Hepatocyte (in vitro differentiated cells): ENCODE measurements at regions not wholly inside any gene's neighbourhood (a gene's known extent, or its start where the extent isn't known, plus 50 kb on each side); places are given as distances from the start of the nearest gene placed in this dataset.

Experiments
- DNase-seq: peaks from one replicate; pipeline ENCODE4 v3.0.0-alpha.2; 2016; ENCODE audit warnings: low spot score
- H2AFZ ChIP-seq: fragments of 200-600 bp; sonication (generic); 2 replicates; pipeline ENCODE4 v1.6.0; 2016; ENCODE audit warnings: antibody characterized with exemption, mild to moderate bottlenecking
- H3K27ac ChIP-seq: fragments of 200-600 bp; sonication (generic); 2 replicates; pipeline ENCODE4 v1.5.1; 2016; ENCODE audit warnings: mild to moderate bottlenecking
- H3K27me3 ChIP-seq: fragments of 200-600 bp; sonication (generic); 2 replicates; pipeline ENCODE4 v1.6.1; 2016
- H3K36me3 ChIP-seq: fragments of 200-600 bp; sonication (generic); replicated peaks from 2 replicates; pipeline ENCODE4 v1.5.1; 2016; ENCODE audit warnings: low read depth; ENCODE audit not compliant: insufficient read depth
- H3K4me1 ChIP-seq: fragments of 200-600 bp; sonication (generic); 2 replicates; pipeline ENCODE4 v1.5.1; 2016; ENCODE audit warnings: mild to moderate bottlenecking, moderate library complexity; ENCODE audit not compliant: insufficient read depth
- H3K4me2 ChIP-seq: fragments of 200-600 bp; sonication (generic); 2 replicates; pipeline ENCODE4 v1.6.0; 2016
- H3K4me3 ChIP-seq: fragments of 200-600 bp; sonication (generic); 2 replicates; pipeline ENCODE4 v1.5.1; 2016; ENCODE audit warnings: mild to moderate bottlenecking
- H3K79me2 ChIP-seq: fragments of 200-600 bp; sonication (generic); 2 replicates; pipeline ENCODE4 v1.6.0; 2017; ENCODE audit warnings: mild to moderate bottlenecking
- H3K9me2 ChIP-seq: fragments of 200-600 bp; sonication (generic); replicated peaks from 2 replicates; pipeline ENCODE4 v1.6.0; 2017; ENCODE audit warnings: mild to moderate bottlenecking; ENCODE audit not compliant: insufficient read depth
- H3K9me3 ChIP-seq: fragments of 200-600 bp; sonication (generic); 2 replicates; pipeline ENCODE4 v1.5.1; 2016; ENCODE audit warnings: low read depth, mild to moderate bottlenecking
- H4K20me1 ChIP-seq: fragments of 200-600 bp; sonication (generic); 2 replicates; pipeline ENCODE4 v1.6.0; 2016; ENCODE audit warnings: mild to moderate bottlenecking; ENCODE audit not compliant: insufficient read depth, poor library complexity, severe bottlenecking
- EZH2 ChIP-seq: fragments of 200-600 bp; sonication (generic); IDR thresholded peaks from 2 replicates; pipeline ENCODE4 v1.6.1; 2016; ENCODE audit warnings: antibody characterized with exemption, mild to moderate bottlenecking, borderline replicate concordance
- EZH2phosphoT487 ChIP-seq: fragments of 200-600 bp; sonication (generic); IDR thresholded peaks from one replicate; pipeline ENCODE4 v1.6.1; 2018; ENCODE audit warnings: antibody characterized with exemption, mild to moderate bottlenecking, low read depth, moderate library complexity; ENCODE audit not compliant: unreplicated experiment, severe bottlenecking
- WGBS: methylation state at CpG from one replicate; pipeline ENCODE4 v1.1.6; 2016; ENCODE audit warnings: low lambda C conversion rate; ENCODE audit errors: missing lambda C conversion rate; 5-methylcytosine and 5-hydroxymethylcytosine counted together
- TF ChIP-seq, protein P1 (sequence below): fragments of 200-600 bp; sonication (generic); IDR thresholded peaks from 2 replicates; pipeline ENCODE4 v1.5.1; 2016; ENCODE audit warnings: antibody characterized with exemption, mild to moderate bottlenecking; ENCODE audit not compliant: poor library complexity

DNA sequence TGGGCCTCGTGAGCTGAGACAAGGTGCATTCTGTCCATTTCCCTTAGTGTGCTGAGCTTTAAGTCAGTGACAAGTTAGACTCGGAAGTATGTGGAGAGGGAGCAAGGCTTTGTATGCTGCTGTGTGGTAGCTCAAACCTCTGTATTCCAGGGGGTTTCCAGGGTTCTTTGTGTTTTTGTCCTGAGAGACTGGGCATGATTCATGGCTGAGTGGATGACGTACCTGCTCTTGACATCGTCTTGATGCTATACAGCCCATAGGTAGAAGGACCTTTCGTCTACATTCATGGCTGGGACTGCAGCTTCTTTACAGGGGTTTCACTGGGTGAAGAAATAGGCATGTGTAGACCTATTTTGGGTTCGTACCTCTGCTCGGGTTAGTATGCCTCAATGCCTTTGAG is 162.7 kb upstream of the WDR1 start:
- peak overlapping the region; percentile 40 for H3K27ac ChIP-seq
- 84% methylated on average over 7 of the region's 7 CpGs for WGBS
- peak; percentile 15 for DNase-seq

DNA sequence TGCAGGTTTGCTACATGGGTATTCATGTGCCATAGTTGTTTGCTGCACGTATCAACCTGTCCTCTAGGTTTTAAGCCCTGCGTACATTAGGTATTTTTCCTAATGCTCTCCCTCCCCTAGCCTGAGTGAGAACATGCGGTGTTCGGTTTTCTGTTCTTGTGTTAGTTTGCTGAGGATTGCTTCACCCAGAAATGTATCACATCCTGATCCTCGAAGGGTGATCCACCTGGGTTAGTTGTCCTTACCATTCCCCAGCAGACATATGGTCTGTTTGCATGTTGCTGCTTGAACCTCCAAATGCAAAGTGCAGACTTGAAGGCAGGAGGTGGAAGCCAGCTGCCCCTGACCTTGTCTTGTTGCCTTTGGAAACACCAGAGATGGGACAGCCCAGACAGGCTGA is 161.5 kb upstream of the WDR1 start:
- Histone ChIP-seq H3K4me1 (no peaks in the 10 kb centered on the region), H3K4me3 (no peak overlapping the region), H3K4me2 (no peak overlapping the region), H3K79me2 (no peaks in the 10 kb centered on the region), H3K27ac (no peak overlapping the region), H3K36me3 (no peaks in the 10 kb centered on the region), H4K20me1 (no peaks in the 10 kb centered on the region), H3K9me3 (no peaks in the 10 kb centered on the region), H3K9me2 (no peaks in the 10 kb centered on the region), H2AFZ (no peak overlapping the region), H3K27me3 (no peaks in the 10 kb centered on the region)
- DNase-seq: no peak
- TF ChIP-seq EZH2 (no peak), EZH2phosphoT487 (no peak)
- TF ChIP-seq, protein P1, sequence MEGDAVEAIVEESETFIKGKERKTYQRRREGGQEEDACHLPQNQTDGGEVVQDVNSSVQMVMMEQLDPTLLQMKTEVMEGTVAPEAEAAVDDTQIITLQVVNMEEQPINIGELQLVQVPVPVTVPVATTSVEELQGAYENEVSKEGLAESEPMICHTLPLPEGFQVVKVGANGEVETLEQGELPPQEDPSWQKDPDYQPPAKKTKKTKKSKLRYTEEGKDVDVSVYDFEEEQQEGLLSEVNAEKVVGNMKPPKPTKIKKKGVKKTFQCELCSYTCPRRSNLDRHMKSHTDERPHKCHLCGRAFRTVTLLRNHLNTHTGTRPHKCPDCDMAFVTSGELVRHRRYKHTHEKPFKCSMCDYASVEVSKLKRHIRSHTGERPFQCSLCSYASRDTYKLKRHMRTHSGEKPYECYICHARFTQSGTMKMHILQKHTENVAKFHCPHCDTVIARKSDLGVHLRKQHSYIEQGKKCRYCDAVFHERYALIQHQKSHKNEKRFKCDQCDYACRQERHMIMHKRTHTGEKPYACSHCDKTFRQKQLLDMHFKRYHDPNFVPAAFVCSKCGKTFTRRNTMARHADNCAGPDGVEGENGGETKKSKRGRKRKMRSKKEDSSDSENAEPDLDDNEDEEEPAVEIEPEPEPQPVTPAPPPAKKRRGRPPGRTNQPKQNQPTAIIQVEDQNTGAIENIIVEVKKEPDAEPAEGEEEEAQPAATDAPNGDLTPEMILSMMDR: no peak
- 94% methylated on average over 5 of the region's 5 CpGs for whole genome bisulfite sequencing

More for the DNA sequence above, 162.7 kb upstream of the WDR1 start:
- Histone ChIP-seq H3K27me3 (no peaks in the 10 kb centered on the region), H4K20me1 (no peaks in the 10 kb centered on the region), H3K79me2 (no peaks in the 10 kb centered on the region), H3K4me2 (no peak overlapping the region), H3K9me3 (no peaks in the 10 kb centered on the region), H2AFZ (no peak overlapping the region), H3K4me1 (no peaks in the 10 kb centered on the region), H3K4me3 (no peak overlapping the region), H3K9me2 (no peaks in the 10 kb centered on the region), H3K36me3 (no peaks in the 10 kb centered on the region)
- TF ChIP-seq, protein P1: no peak
- TF ChIP-seq EZH2 (no peak), EZH2phosphoT487 (no peak)

DNA sequence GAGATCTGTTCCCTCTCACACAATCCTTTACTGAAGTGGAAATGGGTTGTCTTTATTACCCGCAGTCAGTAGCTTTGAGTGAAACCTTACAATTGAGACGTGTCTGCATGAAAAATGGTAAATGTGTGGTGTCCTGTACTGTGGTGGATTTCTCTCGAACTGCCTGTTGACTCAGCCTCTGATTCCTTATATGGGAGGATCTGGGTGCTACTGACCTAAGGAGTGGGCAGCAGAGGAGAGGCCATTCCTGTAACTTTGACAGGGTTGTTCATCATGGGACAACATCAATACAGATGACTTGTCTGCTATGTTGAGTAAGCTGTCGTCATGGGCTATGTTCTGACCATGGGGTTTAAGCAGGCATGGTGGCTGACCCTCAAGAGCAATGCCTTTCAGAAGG is 159.6 kb upstream of the WDR1 start:
- Histone ChIP-seq H3K27ac (no peak overlapping the region), H3K9me3 (no peaks in the 10 kb centered on the region), H3K4me3 (no peak overlapping the region), H3K27me3 (no peaks in the 10 kb centered on the region), H4K20me1 (no peaks in the 10 kb centered on the region), H3K4me2 (no peak overlapping the region), H3K9me2 (no peaks in the 10 kb centered on the region), H3K4me1 (no peaks in the 10 kb centered on the region), H3K79me2 (no peaks in the 10 kb centered on the region), H3K36me3 (no peaks in the 10 kb centered on the region), H2AFZ (no peak overlapping the region)
- WGBS: 89% methylated on average over 4 of the region's 4 CpGs
- DNase-seq: no peak
- TF ChIP-seq EZH2phosphoT487: no peak
- TF ChIP-seq EZH2: no peak
- TF ChIP-seq, protein P1: no peak

DNA sequence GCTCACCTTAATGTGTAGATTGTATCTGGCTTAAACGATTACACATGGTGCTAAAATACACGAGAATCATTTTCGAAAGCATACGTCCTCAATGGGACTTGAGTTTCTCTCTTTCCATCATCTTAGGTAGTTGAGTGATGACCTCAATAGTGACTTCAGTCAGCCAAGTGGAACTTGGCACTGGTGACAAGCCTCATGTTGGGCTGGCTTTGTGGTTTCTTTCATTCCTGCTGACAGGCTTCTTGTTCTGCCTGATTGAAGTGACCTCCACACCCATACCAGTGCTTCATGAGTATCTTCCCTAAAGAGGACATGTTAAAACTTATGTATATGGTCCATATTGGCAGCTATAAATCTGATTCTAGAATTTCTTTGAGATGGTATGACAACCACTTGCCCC is 159.1 kb upstream of the WDR1 start:
- no peak for DNase-seq

More for the DNA sequence above, 159.1 kb upstream of the WDR1 start:
- no peaks in the 10 kb centered on the region for H3K79me2 ChIP-seq
- no peaks in the 10 kb centered on the region for H3K27me3 ChIP-seq
- H3K36me3 ChIP-seq: no peaks in the 10 kb centered on the region
- no peaks in the 10 kb centered on the region for H3K9me3 ChIP-seq
- no peak overlapping the region for H3K27ac ChIP-seq
- no peak overlapping the region for H2AFZ ChIP-seq
- WGBS: 95% methylated on average over 4 of the region's 4 CpGs
- H3K4me2 ChIP-seq: no peak overlapping the region
- no peaks in the 10 kb centered on the region for H3K4me1 ChIP-seq
- H3K4me3 ChIP-seq: no peak overlapping the region
- TF ChIP-seq, protein P1: no peak
- TF ChIP-seq EZH2: no peak
- no peak for TF ChIP-seq EZH2phosphoT487
- H3K9me2 ChIP-seq: no peaks in the 10 kb centered on the region
- H4K20me1 ChIP-seq: no peaks in the 10 kb centered on the region
